ENCODE measurements at regions not wholly inside any gene's neighbourhood (a gene's known extent, or its start where the extent isn't known, plus 50 kb on each side); places are given as distances from the start of the nearest gene placed in this dataset.

- no peak for TF ChIP-seq EP300 (IDR thresholded peaks at IDR 0.05; ENCODE audit: borderline replicate concordance)
- no peak for TF ChIP-seq ZBTB7A (IDR thresholded peaks at IDR 0.05; ENCODE audit: low read depth)
- TF ChIP-seq YY1 (IDR thresholded peaks at IDR 0.05; ENCODE audit: low read depth) = no peak
- TF ChIP-seq TEAD4 (IDR thresholded peaks at IDR 0.05) = no peak
- no peak for TF ChIP-seq RAD21 (IDR thresholded peaks at IDR 0.05; ENCODE audit: low read depth)
- no peak for TF ChIP-seq NFIC (IDR thresholded peaks at IDR 0.05)
- TF ChIP-seq CREB1 (IDR thresholded peaks at IDR 0.05; ENCODE audit: low read depth) = no peak
- no peak for TF ChIP-seq MAX (IDR thresholded peaks at IDR 0.05)
- no peak for TF ChIP-seq REST (IDR thresholded peaks at IDR 0.05; ENCODE audit: low read depth)
- TF ChIP-seq TCF12 (IDR thresholded peaks at IDR 0.05; ENCODE audit: low read depth) = no peak
- TF ChIP-seq EGR1 (IDR thresholded peaks at IDR 0.05) = no peak
- TF ChIP-seq FOXM1 (IDR thresholded peaks at IDR 0.05; ENCODE audit: borderline replicate concordance, low read depth) = no peak
Measured at GRCh38 chr21:25281134-25281533, 326.1 kb downstream of the MRPL39 start.
